Parathyroid adenoma (tissue), 2 donors: ENCODE measurements at regions not wholly inside any gene's neighbourhood (a gene's known extent, or its start where the extent isn't known, plus 50 kb on each side); places are given as distances from the start of the nearest gene placed in this dataset.

ENCODE experiments used
- H2AFZ ChIP-seq: fragments of 300-600 bp; sonication (generic); one replicate; pipeline ENCODE4 v1.7.0; 2017; ENCODE audit warnings: antibody characterized with exemption, mild to moderate bottlenecking
- H3K27ac ChIP-seq: fragments of 300-600 bp; sonication (generic); one replicate; pipeline ENCODE4 v1.7.0; 2017
- H3K27me3 ChIP-seq: fragments of 300-600 bp; sonication (generic); one replicate; pipeline ENCODE4 v1.7.0; 2017; ENCODE audit warnings: low read length; ENCODE audit not compliant: control insufficient read depth, insufficient read depth
- H3K36me3 ChIP-seq: fragments of 300-600 bp; sonication (generic); one replicate; pipeline ENCODE4 v1.7.0; 2017; ENCODE audit warnings: low read length; ENCODE audit not compliant: control insufficient read depth, insufficient read depth
- H3K4me1 ChIP-seq: fragments of 300-600 bp; sonication (generic); one replicate; pipeline ENCODE4 v1.7.0; 2017; ENCODE audit warnings: control low read depth
- H3K4me2 ChIP-seq: fragments of 300-600 bp; sonication (generic); one replicate; pipeline ENCODE4 v1.7.0; 2017; ENCODE audit warnings: low read length
- H3K4me3 ChIP-seq: fragments of 300-600 bp; sonication (generic); one replicate; pipeline ENCODE4 v1.7.0; 2017; ENCODE audit warnings: low read depth, low read length
- H3K79me2 ChIP-seq: fragments of 300-600 bp; sonication (generic); one replicate; pipeline ENCODE4 v1.7.0; 2017; ENCODE audit warnings: control low read depth
- H3K9ac ChIP-seq: fragments of 300-600 bp; sonication (generic); one replicate; pipeline ENCODE4 v1.7.0; 2017; ENCODE audit warnings: mild to moderate bottlenecking
- H3K9me3 ChIP-seq: fragments of 300-600 bp; sonication (generic); one replicate; pipeline ENCODE4 v1.7.0; 2017; ENCODE audit warnings: low read length; ENCODE audit not compliant: control insufficient read depth
- TF ChIP-seq, protein P1 (sequence below): fragments of 300-600 bp; sonication (generic); IDR thresholded peaks from one replicate; pipeline ENCODE4 v1.7.0; 2017; ENCODE audit warnings: antibody characterized with exemption, mild to moderate bottlenecking
- donor health status: primary hyperparathyroidism.

DNA sequence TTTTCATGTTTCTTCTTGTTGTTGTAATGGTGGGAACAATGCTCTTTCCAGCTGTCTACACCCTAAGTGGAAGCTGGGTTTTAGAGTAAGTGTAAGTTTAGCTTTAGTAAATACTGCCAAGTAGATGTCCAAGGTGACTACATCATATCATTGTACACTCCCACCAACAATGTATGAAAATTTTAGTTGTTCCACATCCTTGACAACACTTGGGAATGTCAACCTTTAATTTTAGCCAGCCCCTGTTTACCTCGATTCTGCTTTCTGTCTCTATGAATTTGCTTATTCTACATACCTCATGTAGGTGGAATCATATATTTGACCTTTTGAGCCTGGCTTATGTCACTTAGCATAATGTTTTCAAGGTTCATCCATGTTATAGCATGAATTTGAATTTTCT is 93.0 kb downstream of the MTPAP start:
- Histone ChIP-seq H3K27ac (no peak overlapping the region), H3K79me2 (no peaks in the 10 kb centered on the region), H3K9ac (no peak overlapping the region), H3K4me1 (no peaks in the 10 kb centered on the region), H3K36me3 (no peaks in the 10 kb centered on the region), H3K4me2 (no peak overlapping the region), H2AFZ (no peak overlapping the region), H3K27me3 (no peaks in the 10 kb centered on the region), H3K9me3 (no peaks in the 10 kb centered on the region), H3K4me3 (no peak overlapping the region)
- TF ChIP-seq, protein P1, sequence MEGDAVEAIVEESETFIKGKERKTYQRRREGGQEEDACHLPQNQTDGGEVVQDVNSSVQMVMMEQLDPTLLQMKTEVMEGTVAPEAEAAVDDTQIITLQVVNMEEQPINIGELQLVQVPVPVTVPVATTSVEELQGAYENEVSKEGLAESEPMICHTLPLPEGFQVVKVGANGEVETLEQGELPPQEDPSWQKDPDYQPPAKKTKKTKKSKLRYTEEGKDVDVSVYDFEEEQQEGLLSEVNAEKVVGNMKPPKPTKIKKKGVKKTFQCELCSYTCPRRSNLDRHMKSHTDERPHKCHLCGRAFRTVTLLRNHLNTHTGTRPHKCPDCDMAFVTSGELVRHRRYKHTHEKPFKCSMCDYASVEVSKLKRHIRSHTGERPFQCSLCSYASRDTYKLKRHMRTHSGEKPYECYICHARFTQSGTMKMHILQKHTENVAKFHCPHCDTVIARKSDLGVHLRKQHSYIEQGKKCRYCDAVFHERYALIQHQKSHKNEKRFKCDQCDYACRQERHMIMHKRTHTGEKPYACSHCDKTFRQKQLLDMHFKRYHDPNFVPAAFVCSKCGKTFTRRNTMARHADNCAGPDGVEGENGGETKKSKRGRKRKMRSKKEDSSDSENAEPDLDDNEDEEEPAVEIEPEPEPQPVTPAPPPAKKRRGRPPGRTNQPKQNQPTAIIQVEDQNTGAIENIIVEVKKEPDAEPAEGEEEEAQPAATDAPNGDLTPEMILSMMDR = no peak

DNA sequence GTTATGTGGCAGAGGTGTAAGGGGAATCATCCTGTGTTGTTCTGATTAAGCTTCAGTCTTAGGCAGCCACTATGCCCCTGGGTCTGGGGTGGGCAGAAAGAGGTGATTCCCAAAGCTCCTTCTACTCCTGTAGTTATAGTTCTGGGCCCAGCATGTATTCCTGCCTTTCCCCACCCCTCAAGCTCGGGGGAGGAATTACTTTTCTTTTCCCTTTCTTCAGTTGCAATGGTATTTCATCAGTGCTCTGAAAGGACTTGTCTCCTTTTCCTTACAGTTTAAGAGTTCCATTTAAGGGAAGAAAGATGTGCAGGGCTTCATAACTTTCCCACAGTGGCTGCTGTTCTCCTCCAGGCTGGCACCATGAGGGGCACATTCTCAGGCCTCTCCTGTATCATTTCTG is 94.2 kb downstream of the MTPAP start:
- TF ChIP-seq, protein P1 = no peak
- no peak overlapping the region for H3K4me2 ChIP-seq
- H3K27ac ChIP-seq = no peak overlapping the region
- H3K4me1 ChIP-seq = no peaks in the 10 kb centered on the region
- H3K36me3 ChIP-seq = no peaks in the 10 kb centered on the region
- H3K9me3 ChIP-seq = no peaks in the 10 kb centered on the region
- H3K27me3 ChIP-seq = no peaks in the 10 kb centered on the region
- no peaks in the 10 kb centered on the region for H3K79me2 ChIP-seq
- H3K4me3 ChIP-seq = no peak overlapping the region
- no peak overlapping the region for H3K9ac ChIP-seq
- H2AFZ ChIP-seq = no peak overlapping the region

DNA sequence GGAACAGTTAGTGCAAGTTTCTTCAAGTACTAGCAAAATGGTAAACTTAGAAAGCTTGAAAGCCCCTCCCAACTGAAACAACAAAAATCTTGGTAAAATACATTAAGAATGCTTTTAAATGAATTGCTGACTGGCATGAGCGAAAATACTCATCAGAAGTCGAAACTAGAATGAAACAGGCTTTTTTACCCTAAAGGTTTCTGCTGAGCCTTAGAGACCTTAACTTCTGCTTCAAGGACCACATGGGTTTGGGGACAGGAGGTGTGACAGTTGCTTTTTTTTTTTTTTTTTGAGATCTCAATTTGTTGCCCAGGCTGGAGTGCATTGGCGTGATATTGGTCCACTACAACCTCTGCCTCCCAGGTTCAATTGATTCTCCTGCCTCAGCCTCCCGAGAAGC is 100.3 kb downstream of the MTPAP start:
- no peaks in the 10 kb centered on the region for H3K36me3 ChIP-seq
- H2AFZ ChIP-seq = no peak overlapping the region
- no peaks in the 10 kb centered on the region for H3K79me2 ChIP-seq
- TF ChIP-seq, protein P1 = no peak
- H3K4me3 ChIP-seq = no peak overlapping the region
- H3K9me3 ChIP-seq = no peaks in the 10 kb centered on the region
- H3K4me2 ChIP-seq = no peak overlapping the region
- H3K9ac ChIP-seq = no peak overlapping the region
- no peaks in the 10 kb centered on the region for H3K27me3 ChIP-seq
- no peak overlapping the region for H3K27ac ChIP-seq
- H3K4me1 ChIP-seq = no peaks in the 10 kb centered on the region

DNA sequence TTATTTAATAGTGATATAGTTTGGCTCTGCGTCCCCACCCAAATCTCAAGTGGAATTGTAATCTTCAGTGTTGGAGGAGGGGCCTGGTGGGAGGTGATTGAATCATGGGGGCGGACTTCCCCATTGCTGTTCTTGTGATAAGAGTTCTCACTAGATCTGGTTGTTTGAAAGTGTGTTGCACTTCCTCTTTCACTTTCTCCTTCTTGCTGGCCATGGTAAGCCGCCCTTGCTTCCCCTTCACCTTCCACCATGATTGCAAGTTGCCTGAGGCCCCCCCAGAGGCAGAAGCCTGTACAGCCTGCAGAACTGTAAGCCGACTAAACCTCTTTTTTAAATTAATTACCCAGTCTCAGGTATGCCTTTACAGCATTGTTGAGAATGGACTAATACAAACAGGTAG is 101.4 kb downstream of the MTPAP start:
- Histone ChIP-seq H3K9me3 (no peaks in the 10 kb centered on the region), H3K27ac (no peak overlapping the region), H3K9ac (no peak overlapping the region), H3K4me3 (no peak overlapping the region), H3K27me3 (no peaks in the 10 kb centered on the region), H3K4me1 (no peaks in the 10 kb centered on the region), H3K4me2 (no peak overlapping the region), H3K79me2 (no peaks in the 10 kb centered on the region), H3K36me3 (no peaks in the 10 kb centered on the region), H2AFZ (no peak overlapping the region)
- TF ChIP-seq, protein P1 = no peak

DNA sequence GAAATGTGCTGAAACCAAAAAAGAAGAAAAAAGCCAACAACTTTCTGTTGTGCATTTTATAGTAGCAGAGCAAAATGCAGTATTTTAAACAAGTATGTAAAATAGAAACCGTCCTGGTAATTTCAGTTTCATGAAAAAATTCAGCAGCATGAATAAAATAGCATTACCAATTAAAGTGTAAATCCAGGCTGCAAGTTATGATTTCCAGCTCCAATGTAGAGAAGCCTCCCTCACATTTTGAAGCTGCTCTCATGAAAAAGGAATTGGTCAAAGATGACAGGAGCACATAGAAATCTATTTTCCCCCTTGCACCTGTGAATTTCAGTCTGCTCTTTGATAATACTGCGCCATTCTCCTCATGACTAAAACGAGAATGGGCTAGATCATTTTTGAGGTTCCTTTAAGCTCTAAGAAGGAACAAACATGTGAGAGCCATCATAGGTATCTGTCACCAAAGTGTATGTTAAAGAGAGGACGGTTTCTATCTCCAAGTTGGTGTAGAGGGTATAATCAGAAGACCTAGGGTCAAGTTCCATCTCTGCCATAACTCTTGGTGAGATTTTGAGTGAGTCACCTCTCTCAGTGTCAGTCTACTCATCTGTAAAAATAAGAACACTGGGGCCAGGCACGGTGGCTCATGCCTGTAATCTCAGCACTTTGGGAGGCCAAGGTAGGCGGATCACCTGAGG is 107.5 kb downstream of the MTPAP start:
- peaks cover 3% of the 10 kb centered on the region for H3K4me1 ChIP-seq
- no peak overlapping the region for H3K9ac ChIP-seq
- H3K4me2 ChIP-seq = no peak overlapping the region
- no peak overlapping the region for H3K27ac ChIP-seq
- no peaks in the 10 kb centered on the region for H3K27me3 ChIP-seq
- no peaks in the 10 kb centered on the region for H3K36me3 ChIP-seq
- H3K4me3 ChIP-seq = no peak overlapping the region
- TF ChIP-seq, protein P1 = no peak
- H3K79me2 ChIP-seq = no peaks in the 10 kb centered on the region
- no peaks in the 10 kb centered on the region for H3K9me3 ChIP-seq
- peak overlapping the region; percentile 7 for H2AFZ ChIP-seq
